ENCODE measurements at regions not wholly inside any gene's neighbourhood (a gene's known extent, or its start where the extent isn't known, plus 50 kb on each side); places are given as distances from the start of the nearest gene placed in this dataset.

DNA sequence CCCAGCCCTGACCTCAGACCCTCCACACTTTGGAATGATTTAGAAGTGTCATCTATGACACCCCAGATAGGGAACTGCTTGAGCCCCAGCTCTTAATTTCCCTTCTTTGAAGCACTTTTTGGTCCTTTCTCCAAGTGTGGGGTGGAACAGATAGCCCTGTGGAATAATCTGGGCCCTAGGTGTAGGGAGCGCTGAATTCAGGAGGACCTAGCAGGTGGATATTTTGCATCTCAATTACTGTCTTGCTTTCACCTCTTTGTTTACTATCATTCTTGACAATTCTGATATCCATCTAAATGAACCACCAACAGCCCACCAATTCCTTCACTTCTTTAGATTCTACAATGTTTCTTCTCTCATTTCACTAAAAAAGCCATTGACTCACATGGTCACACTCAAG is 850.4 kb downstream of the KCNJ2 start:
- TF ChIP-seq, protein P1, sequence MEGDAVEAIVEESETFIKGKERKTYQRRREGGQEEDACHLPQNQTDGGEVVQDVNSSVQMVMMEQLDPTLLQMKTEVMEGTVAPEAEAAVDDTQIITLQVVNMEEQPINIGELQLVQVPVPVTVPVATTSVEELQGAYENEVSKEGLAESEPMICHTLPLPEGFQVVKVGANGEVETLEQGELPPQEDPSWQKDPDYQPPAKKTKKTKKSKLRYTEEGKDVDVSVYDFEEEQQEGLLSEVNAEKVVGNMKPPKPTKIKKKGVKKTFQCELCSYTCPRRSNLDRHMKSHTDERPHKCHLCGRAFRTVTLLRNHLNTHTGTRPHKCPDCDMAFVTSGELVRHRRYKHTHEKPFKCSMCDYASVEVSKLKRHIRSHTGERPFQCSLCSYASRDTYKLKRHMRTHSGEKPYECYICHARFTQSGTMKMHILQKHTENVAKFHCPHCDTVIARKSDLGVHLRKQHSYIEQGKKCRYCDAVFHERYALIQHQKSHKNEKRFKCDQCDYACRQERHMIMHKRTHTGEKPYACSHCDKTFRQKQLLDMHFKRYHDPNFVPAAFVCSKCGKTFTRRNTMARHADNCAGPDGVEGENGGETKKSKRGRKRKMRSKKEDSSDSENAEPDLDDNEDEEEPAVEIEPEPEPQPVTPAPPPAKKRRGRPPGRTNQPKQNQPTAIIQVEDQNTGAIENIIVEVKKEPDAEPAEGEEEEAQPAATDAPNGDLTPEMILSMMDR (IDR thresholded peaks at IDR 0.05), result no peak
- TF ChIP-seq POLR2A (IDR thresholded peaks at IDR 0.05), result no peak
